ENCODE measurements at regions not wholly inside any gene's neighbourhood (a gene's known extent, or its start where the extent isn't known, plus 50 kb on each side); places are given as distances from the start of the nearest gene placed in this dataset.
"Not testable (repeated sequence)": the region's sequence is repeated elsewhere in the genome, so short reads cannot be mapped to it uniquely, and the experiment has no call there.

DNA sequence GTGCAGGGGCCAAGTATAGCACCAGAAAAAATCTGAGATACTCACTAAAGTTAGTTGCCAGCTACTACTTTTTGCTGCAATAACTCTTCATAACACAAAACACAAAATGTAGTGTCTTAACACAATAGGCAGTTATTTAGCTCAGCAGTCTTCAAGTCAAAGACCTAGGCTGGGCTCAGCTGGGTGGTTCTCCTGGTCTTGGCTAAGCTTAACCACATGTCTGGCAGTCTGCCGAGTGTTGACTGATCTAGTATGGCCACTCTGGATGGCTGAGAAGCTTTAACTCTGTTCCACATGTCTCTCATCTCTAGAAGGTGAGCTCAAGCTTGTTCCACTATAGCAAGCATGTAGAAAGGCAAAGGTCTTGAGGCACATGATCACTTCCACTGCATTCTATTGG is 451.6 kb downstream of the SOX11 start:
- DNase-seq: no peak

GRCh38 chr2:6147215-6147614 is 455.0 kb downstream of the SOX11 start:
- not testable (repeated sequence) for DNase-seq

GRCh38 chr2:6148882-6149281 is 456.7 kb downstream of the SOX11 start:
- peak in 1 of 2 experiments; percentile 3 for DNase-seq

- DNase-seq: no peak
These were observed 467.4 kb downstream of the SOX11 start for GRCh38 chr2:6159606-6160005.

DNA sequence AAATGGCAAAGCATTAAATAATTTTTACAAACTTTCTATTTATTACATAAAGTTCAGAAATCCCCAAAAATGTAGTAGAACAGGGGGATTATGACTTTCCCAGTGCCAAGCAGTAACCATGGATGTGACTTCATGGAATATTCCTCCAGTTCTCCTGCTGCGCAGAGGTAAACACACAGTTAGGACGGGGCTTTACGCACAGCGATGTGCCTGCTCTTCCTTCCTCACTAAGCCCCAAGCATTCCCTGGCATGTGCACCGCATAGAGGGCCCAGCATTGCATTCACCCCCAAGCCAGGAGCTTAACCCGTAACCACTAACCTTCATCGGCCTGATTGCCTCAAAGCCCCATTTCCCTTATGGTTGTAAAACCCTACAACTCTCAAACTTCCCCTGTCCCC is 471.7 kb downstream of the SOX11 start:
- no peak for DNase-seq

- DNase-seq: no peak
These were observed 473.0 kb downstream of the SOX11 start for GRCh38 chr2:6164986-6165747.

DNA sequence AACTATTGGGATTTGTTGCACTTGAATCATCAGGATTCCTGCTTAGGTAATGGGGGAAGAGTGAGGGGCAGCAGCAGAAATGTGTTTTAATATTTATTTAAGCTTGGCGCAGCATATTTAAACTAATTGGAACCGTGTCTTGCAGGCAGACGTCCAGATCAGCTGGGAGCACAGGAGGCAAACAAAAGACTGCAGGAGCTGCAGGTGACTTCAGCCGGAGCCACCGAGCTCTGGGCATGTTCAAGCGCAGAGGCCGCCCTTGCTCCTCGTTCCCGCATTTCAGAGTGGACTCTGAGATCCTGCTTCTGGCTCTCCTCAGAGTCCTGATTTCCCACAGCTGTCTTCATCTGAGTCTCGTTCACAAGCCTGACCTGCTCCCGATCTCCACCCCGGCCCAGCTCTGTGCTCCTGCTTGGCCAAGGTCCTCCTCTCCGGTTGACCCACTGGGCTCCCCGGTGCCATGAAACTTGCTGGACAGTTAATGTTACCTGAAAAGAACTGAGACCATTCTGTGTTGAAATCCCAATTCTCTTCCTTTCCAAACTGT is 475.5 kb downstream of the SOX11 start:
- DNase-seq: no peak

GRCh38 chr2:6168485-6168884 is 476.3 kb downstream of the SOX11 start:
- DNase-seq: no peak

DNA sequence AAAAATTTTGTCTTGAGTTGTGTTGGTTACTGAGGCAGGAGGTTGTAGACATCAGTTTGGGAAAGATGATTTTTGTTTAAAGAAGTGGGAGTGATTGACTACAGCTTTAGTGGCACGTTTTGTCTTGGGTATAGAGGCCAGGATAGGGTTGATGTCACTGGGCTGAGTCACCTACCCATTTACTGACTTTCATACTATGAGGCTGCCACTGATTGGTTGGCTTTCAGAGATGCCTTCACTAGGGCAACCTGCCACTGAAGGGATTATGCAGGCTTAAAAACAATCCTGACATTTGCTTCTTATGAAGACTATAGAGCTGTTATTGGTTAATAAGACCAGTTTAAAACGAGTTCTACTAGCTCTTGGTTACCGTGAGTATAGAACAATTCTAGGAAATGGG is 479.1 kb downstream of the SOX11 start:
- no peak for DNase-seq

DNA sequence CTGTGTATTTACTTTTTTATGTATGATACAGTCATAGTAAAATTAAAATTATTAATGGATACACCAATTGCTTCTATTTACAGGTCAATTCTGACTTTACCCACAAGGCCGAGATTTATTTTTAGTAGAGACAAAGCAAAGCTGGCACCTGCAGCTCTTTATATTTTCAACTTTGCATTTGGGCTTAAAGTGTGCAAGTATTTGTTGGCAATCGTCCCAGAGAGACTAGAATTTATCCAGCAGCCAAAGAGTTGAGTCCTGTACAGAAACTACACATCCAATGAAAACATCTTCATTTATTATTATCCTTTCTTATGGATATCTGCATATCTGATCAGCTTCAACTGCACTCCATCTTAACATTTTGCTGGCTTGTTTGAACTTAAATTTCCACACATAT is 485.6 kb downstream of the SOX11 start:
- DNase-seq: peak in 1 of 2 experiments; percentile 34

DNA sequence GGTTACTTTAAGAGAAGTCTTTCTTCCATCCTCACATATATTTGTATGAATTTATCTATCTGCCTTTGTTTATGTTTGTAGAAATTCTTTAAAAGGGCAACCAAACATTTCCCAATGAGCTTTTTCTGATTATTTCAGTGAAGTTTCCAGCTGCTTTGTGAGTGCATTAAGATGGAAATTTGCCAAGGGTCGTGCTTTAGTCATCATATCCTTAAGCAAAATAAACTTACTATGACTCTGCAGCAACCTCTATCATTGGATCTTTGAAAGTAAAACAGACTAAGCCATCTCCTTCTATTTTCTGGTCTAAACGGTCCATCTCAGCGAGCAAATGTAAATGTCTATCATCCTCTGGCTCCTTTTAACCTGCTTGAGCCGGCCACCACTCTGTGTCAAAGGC is 489.3 kb downstream of the SOX11 start:
- no peak for DNase-seq

DNA sequence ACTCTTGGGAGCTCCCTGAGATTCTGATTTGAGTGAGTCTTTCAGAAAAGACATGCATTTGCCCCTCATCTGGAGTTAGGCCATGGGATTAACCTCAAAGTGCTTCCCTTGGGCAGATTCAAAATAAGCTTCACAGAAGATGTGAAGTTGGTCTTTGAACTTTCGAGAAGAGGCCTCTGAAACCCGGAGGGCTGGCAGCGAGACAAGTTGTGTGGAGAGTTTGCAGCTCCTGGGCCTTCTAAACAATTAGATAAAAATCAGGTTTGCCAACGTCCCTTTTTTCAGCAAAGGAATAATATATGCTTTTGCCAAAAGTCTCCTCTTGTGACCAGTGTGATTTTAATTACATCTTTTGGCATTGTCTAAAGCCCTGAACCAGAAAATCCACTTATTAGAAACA is 489.7 kb downstream of the SOX11 start:
- peak in 1 of 2 experiments; percentile 13 for DNase-seq

DNA sequence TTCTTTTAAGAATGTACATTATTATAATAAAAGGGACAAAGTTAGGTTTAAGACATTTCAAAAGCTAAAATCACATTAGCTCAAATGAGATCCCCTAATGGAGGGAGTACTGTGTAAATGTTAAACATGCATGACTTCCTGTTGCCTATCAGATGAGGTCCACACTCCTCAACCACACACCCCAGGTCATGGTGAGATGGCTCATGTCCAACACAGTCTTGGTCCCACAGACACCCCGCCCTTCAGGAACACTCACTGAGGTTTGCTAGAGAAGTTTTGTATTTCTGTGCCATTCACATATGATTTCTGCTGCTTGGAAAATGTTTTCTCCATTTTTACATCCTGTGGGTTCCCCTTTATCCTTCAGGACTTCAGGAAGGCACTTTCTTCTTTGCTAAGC is 491.0 kb downstream of the SOX11 start:
- no peak for DNase-seq

DNA sequence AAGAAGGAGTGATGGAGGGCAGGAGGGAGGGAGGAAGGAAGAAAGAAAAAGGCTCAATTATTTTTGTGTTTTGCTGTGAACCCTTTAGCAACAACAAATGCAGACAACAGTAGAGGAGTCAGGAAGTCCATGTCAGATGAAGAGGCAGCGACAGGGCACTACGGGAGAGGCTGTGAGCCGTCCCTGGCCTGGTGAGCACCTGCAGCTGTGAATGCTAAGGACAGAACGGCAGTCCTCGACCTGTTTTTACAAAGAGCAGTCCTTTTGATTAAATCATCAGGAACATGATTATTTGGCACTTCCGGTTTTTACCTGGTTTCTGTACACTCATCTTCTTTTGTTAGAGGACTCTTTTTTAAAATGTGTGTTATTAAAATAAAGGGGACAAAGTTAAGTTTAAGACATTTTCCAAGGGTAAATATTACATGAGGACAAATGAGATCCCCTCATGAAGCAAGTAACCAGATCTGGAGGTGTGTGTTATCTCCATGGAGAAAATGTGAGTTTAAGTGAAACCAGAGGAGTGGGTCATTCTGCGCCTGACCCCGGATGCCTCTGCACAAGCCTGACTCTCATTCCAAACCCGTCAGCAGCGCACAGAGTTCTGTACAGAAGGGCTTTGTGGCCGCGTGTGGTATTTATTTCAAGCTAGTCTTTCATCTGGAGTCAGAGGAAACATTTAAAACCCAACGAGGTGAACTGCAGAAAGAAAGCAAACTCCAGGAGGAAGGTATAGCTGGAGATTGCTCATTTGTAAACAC is 492.5 kb downstream of the SOX11 start:
- DNase-seq: no peak

DNA sequence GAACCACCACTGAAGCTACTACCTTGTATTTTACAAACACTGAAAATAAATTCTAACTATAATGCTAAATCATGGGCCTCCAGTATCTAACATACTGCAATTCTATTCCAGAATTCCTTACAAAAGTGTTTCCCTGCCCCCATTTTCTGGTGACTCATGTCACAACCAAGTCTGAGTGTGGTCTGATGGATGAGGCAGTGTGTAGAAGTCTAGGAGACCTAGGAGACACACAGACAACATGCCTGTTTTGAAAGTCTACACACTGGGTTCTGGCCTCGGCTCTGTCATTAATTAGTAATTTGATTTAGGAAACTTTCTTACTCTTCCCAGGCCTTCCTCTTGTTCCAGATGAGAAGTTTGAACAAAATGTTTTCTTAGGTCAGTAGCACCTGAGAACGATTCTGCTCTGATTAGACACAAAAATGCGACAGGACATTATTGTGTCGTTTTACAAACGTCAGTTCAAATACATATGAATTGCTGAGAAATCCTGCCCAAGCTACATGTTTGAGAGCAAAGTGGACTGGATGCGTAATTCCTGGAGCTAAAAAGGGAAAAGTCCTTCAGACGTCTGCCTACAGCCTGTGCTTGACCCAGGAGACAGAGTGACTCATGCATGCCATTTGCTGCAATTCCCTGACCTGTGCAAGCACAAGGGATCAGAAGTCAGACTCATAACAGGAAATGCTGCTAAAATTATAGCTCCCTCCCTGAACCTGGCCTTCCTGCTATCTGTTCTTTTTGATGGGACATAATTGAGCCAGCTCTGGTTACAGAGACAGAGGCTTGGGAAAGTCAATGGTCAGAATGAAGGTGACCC is 494.4 kb downstream of the SOX11 start:
- no peak for DNase-seq

DNA sequence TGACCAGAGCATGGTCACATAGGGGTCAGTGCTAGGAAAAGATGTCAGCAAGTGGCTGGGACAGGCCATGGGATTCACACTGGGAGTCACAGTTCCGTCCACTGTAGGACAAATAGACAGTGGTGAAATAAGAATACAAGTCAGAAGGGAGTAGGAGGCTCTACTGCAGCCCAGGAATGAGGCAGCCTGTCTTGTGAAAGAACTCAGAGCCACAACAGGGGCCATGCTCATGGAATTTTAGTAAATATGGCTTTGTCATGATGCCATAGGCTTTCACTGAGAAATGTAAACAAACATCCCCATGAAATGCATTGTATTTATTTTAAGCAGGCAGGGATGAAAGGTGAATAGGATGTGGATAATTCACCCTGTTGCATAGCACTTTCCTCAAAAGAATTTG is 504.3 kb downstream of the SOX11 start:
- no peak for DNase-seq

DNA sequence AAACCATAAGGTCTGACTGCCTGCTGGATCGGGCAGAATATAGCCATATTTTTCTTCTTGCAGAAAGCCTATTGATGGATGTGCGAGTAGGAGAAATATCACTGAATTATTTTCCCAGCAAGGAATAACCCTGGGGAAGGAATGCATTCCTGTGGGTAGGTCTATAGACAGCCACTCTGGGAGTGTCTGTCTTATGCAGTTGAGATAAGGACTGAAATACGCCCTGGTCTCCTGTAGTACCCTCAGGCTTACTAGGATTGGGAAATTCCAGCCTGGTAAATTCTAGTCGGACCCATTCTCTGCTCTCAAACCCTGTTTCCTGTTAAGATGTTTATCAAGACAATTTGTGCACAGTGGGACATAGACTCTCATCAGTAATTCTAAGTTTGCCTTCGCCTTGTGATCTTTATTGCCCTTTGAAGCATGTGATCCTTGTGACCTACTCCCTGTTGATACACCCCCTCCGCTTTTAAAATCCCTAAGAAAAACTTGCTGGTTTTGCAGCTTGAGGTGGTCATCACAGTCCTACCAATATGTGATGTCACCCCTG is 506.3 kb downstream of the SOX11 start:
- DNase-seq: not testable (repeated sequence)

GRCh38 chr2:6202756-6203155 is 510.6 kb downstream of the SOX11 start:
- DNase-seq: no peak

- DNase-seq: no peak
These were observed 511.2 kb downstream of the SOX11 start for GRCh38 chr2:6203291-6203959.

DNA sequence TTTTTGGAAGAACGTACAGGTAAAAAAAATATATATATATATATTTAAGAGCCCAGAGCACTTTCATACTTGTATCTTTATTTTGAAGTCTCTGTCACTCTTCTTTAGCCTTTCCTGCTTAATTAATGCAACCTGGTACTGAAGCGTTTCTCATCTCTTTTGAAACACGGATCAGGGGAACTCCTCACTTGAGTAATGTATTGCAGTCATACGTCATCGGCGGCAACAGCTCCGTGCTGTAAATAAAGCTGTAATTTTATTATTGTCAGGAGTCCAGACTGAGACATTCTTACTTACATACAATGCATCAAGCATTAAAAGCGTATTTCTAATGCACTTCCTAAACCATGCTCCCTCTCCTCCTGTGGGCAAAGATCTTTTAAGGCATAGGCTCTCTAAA is 514.7 kb downstream of the SOX11 start:
- DNase-seq: no peak

DNA sequence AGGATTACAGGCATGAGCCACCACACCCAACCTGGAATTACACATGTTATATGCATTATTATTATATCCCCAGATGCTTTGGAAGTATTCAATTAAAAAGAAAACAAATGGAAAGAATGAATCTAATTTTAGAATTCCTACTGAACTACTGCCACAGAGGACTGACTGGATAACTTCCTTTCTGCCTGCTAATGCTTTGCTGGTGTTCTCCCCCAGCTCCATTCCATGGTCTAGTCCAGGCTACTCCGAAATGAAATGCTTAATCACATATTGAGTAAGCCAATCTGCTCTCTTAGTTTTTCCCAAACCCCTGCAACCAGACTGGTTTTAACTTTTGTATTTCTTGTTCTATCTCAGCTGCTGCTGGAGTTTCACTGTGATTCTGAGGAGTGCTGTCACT is 519.1 kb downstream of the SOX11 start:
- DNase-seq: no peak

- no peak for DNase-seq
These were observed 520.3 kb downstream of the SOX11 start for GRCh38 chr2:6212491-6212890.
